DND-41 (cell line): ENCODE measurements at regions not wholly inside any gene's neighbourhood (a gene's known extent, or its start where the extent isn't known, plus 50 kb on each side); places are given as distances from the start of the nearest gene placed in this dataset.

Source experiments
- CTCF ChIP-seq: IDR thresholded peaks from 2 replicates; pipeline ENCODE4 v1.5.1; 2012; ENCODE audit warnings: borderline replicate concordance, low read length, moderate library complexity, mild to moderate bottlenecking; ENCODE audit not compliant: poor library complexity, severe bottlenecking; ENCODE audit errors: extremely low read depth
- EZH2 ChIP-seq: IDR thresholded peaks from 3 replicates; pipeline ENCODE4 v1.6.1; 2012; ENCODE audit warnings: borderline replicate concordance, low read depth, mild to moderate bottlenecking, moderate library complexity, low read length, inconsistent platforms; ENCODE audit not compliant: severe bottlenecking

- TF ChIP-seq CTCF (no peak), EZH2 (no peak)
These were observed 181.6 kb upstream of the TLE4 start for GRCh38 chr9:79390077-79390698.
